GM19240 (cell line): ENCODE measurements at regions not wholly inside any gene's neighbourhood (a gene's known extent, or its start where the extent isn't known, plus 50 kb on each side); places are given as distances from the start of the nearest gene placed in this dataset.

Source experiments
- DNase-seq: peaks from one replicate; pipeline ENCODE4 v3.0.0; 2011; ENCODE audit warnings: low spot score; ENCODE audit not compliant: insufficient read length

GRCh38 chr21:34192646-34193285 lies 119.4 kb downstream of the MRPS6 start:
- no peak for DNase-seq

GRCh38 chr21:34195335-34195734 lies 122.0 kb downstream of the MRPS6 start:
- no peak for DNase-seq

DNA sequence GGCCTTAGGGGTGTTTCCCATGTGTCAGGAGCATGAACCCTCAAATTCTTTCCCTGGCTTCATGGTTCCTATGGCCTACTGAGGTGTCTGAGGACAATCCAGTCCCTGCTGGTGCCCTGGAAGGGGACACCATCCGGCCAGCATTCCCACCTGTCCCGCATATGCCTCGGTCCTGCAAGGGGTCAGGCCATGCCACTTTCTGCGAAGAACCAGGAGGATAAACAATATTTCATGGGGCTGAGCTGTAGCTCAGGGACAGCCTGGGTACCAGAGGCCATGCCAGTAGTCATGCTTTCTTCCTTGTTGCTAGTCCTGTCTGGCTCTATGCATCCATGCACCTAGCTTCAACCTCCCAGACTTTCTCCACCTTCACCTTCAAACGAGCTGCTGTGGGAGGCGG lies 123.6 kb downstream of the MRPS6 start:
- no peak for DNase-seq

- DNase-seq, result no peak
Measured at GRCh38 chr21:34197561-34197960, 124.2 kb downstream of the MRPS6 start.

- no peak for DNase-seq
Measured at GRCh38 chr21:34198231-34199120, 125.1 kb downstream of the MRPS6 start.

- no peak for DNase-seq
Measured at GRCh38 chr21:34199121-34199910, 125.9 kb downstream of the MRPS6 start.

DNA sequence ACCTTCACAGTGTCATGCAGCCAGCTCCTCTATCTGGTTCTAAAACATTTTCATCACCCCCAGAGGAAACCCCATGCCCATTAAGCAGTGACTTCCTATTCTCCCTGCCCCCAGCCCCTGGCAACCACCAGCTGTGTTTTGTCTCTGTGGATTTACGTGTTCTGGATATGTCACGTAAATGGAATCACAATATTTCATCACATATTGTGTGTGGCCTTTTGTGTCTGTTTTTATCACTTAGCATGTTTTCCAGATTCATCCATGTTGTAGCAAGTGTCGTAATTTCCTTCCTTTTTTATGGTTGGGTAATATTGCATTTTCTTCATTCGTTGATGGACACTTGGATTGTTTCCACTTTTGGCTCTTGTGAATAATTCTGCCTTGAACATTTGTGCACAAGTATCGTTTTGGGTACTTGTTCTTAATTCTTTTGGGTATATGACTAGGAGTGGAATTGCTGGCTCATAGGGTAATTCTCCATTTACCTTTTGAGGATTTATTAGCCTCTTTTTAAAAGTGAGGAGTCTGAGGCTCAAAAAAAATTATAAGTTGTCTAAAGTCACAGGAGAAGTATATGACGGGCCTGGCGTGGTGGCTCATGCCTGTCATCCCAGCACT lies 127.0 kb downstream of the MRPS6 start:
- DNase-seq, result no peak

DNA sequence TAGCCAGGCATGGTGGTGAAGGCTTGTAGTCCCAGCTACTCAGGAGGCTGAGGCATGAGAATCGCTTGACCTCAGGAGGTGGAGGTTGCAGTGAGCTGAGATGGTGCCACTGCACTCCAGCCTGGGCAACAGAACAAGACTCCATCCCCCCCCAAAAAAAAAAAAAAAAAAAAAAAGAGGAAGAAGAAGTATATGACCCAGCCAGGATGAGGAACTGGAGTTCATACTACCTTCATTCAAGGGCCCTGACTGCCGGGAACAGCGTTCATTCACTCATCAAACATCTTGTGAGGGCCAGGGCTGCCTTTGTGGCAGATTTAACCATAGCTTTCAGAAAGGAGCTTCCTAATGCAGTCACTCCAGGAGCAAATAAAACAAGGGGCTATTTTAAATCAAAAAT lies 127.6 kb downstream of the MRPS6 start:
- no peak for DNase-seq

DNA sequence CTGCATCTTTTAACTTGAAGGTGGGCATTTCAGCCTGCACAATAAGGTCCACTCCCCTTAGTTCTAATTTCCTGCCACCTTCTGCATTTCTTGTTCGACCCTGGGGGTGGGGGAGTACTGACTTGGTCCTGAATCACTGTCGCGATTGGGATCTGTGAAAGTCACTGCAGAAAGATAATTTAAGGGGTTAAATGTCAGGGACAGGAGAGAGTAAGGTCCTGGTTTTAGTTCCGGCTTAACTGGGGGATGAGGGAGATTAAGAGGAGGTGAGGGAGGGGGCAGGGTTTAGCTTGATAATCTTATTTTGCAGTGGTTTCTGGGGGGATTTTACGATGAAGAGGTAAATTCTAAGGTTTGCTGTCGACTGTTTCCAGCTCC lies 128.1 kb downstream of the MRPS6 start:
- no peak for DNase-seq

DNA sequence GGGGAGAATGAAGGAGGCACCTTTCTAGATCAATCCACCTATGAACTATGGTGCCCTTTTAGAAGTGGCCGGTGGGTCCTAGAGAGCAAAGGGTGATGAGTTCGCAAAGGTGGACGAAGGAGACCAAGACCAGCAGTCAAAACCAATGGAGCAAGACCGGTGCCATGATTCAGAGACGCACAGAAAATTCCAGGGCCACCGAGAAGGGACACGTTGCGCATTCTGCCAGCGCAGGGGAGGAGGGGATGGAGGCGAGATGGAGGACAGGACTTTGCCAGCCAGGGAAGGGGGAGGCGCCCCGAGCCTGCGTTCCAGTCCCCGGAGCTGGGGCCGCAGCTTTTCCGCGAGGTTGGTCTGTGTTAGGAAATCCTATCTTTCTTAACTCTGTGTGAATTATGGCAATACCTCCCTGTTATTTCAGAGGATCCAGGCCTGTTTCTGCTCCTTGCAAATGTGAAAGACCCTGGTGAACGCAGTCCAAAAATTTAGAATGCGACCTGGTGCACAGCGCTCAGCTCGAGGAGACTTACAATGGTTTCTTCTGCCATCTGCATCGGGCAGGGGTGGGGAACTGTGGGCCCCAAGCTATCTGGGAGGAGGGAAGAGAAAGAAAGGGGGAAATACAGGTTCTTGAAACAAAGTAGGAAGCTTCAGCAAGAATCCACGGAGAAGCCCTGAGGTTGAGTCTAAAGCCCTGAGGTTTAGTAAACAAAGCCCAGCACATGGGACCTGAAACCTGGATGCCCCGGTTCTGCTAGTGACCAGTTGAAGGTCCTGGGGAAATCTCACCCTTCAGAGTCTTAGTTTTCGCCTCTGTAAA lies 129.4 kb downstream of the MRPS6 start:
- DNase-seq, result no peak

GRCh38 chr21:34203851-34204420 lies 130.6 kb downstream of the MRPS6 start:
- DNase-seq, result no peak

DNA sequence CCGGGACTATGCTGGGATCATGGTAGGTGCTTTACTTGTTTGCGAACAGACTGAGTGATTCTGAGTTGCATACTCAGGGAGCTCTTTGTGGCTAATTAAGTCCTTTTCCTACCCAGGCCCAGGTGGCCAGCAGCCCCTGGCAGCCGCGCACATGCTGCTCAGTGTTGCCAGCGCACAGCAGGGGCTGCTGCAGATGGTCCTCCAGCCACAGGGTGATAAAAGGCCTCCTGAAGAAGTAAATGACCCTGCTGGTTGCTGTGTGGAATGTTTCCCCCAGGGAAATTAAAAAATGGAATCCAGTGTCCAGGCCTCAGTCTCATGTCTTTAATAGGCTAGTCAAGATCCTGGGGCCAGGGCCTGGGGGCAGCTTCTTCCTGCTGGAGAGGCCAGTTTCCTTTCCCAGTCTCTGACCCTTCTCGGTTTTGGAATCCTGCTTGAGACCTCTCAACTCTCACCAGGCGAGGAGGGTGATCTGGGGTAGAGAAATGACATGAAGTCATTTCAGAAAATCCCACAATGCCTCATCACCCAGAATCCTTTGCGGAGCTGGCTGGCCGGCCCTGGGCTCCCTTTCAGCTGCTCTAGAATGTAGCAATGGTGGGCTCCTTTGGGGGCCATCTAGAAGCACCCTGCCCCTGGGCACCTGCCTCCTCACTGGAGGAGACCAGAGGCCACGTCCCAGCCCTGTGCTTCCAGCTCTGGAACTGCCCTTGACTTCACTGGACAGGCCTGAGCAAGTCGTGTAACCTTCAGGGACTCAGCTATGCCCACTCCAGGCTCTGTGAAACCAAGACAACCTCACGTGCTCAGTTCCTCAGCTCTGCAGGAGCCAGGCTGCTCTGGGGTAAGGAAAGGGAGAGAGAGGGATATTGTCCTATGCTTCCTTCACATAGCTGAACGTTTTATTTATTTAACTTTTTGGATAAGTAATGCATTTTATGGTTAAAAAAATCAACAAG lies 131.4 kb downstream of the MRPS6 start:
- no peak for DNase-seq

- DNase-seq, result no peak
Measured at GRCh38 chr21:34205811-34206571, 132.6 kb downstream of the MRPS6 start.

- DNase-seq, result no peak
Measured at GRCh38 chr21:34213959-34214358, 140.6 kb downstream of the MRPS6 start.

GRCh38 chr21:34215501-34215900 lies 142.1 kb downstream of the MRPS6 start:
- no peak for DNase-seq

- no peak for DNase-seq
Measured at GRCh38 chr21:34215911-34216717, 142.7 kb downstream of the MRPS6 start.

DNA sequence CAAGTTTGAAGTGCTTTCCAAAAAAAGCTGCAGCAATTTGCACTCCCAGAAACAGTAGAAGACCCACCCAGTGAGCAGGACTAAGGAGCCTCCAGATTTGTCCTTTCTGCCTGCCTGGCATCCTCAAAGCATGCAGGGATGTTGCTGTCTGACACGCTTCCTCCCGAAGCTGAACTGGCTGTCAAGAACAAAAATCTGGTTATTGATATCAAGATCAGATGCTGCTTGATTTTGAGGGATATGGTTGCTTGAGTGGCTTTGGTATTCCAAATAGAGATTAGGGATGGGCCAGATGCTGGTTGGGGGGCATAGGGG lies 143.3 kb downstream of the MRPS6 start:
- DNase-seq, result no peak

DNA sequence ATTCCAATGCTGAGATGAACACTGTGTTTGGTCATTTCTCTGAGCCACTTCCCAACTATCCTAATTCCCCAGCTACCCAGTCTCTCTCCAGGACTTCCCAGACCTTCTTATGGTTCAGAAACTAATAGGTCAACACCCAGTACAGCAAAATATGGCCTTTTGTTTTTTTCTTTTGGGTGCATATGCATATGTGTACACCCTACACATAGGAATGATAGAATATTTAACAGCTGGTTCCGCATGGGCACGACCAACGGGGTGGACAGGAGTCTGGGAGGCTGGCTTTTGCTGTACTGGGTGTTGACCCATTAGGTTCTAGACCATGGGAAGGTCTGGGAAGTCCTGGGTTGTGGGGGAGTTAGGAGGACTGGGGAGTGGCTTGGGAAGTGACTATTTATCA lies 143.9 kb downstream of the MRPS6 start:
- no peak for DNase-seq
